ENCODE measurements at regions not wholly inside any gene's neighbourhood (a gene's known extent, or its start where the extent isn't known, plus 50 kb on each side); places are given as distances from the start of the nearest gene placed in this dataset.

- Histone ChIP-seq H3K36me3 (ENCODE audit: insufficient read depth, low read length) (no peaks in the 10 kb centered on the region), H3K27ac (ENCODE audit: low read depth, low read length) (no peak overlapping the region), H3K9me3 (ENCODE audit: insufficient read depth, low read depth, low read length) (no peaks in the 10 kb centered on the region), H3K4me1 (ENCODE audit: insufficient read depth, low read length) (no peaks in the 10 kb centered on the region), H3K27me3 (ENCODE audit: insufficient read depth, low read length) (no peaks in the 10 kb centered on the region), H3K4me3 (ENCODE audit: low read length) (no peak overlapping the region), H3K9ac (ENCODE audit: low read depth, low read length) (no peak overlapping the region)
- WGBS, result 100% methylated on average over 1 of the region's 1 CpG
Measured at GRCh38 chr1:96643519-96643918, 78.1 kb upstream of the PTBP2 start.

- H3K27ac ChIP-seq (ENCODE audit: low read depth, low read length), result no peak overlapping the region
- peaks cover 6% of the 10 kb centered on the region; the same call in 1 of the 2 replicates for H3K9me3 ChIP-seq (ENCODE audit: insufficient read depth, low read depth, low read length)
- no peaks in the 10 kb centered on the region for H3K36me3 ChIP-seq (ENCODE audit: insufficient read depth, low read length)
- H3K4me3 ChIP-seq (ENCODE audit: low read length), result no peak overlapping the region
- no peak overlapping the region for H3K9ac ChIP-seq (ENCODE audit: low read depth, low read length)
- H3K27me3 ChIP-seq (ENCODE audit: insufficient read depth, low read length), result no peaks in the 10 kb centered on the region
- H3K4me1 ChIP-seq (ENCODE audit: insufficient read depth, low read length), result no peaks in the 10 kb centered on the region
Measured at GRCh38 chr1:96649301-96649700, 72.3 kb upstream of the PTBP2 start.

GRCh38 chr1:96651517-96651916, 70.1 kb upstream of the PTBP2 start:
- H3K9me3 ChIP-seq (ENCODE audit: insufficient read depth, low read depth, low read length), result peaks cover 6% of the 10 kb centered on the region; the same call in 1 of the 2 replicates
- H3K4me3 ChIP-seq (ENCODE audit: low read length), result no peak overlapping the region
- H3K4me1 ChIP-seq (ENCODE audit: insufficient read depth, low read length), result no peaks in the 10 kb centered on the region
- no peak overlapping the region for H3K9ac ChIP-seq (ENCODE audit: low read depth, low read length)
- no peaks in the 10 kb centered on the region for H3K27me3 ChIP-seq (ENCODE audit: insufficient read depth, low read length)
- H3K27ac ChIP-seq (ENCODE audit: low read depth, low read length), result no peak overlapping the region
- no peaks in the 10 kb centered on the region for H3K36me3 ChIP-seq (ENCODE audit: insufficient read depth, low read length)
- 71% methylated on average over 5 of the region's 5 CpGs for WGBS

DNA sequence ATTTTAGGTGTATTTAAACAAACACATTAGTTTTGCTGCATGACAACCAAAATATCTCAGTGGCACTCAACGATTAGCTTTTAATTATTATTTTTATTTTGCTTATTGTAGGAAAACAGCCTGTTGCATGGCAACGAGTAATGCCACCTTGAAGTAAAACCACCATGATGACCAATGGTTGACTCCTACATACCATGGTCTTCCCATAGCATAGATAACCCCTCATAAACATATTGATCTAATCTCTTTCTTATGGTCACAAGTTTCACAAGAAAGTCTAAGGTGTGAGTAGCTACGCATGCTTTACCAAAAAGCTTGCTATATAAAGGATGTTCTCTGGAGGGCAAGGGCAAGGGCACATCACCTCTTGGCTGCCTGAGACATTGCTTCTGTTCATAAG, 61.5 kb upstream of the PTBP2 start:
- no peak overlapping the region for H3K9ac ChIP-seq (ENCODE audit: low read depth, low read length)
- WGBS, result 88% methylated on average over 2 of the region's 3 CpGs
- H3K27me3 ChIP-seq (ENCODE audit: insufficient read depth, low read length), result no peaks in the 10 kb centered on the region
- no peak overlapping the region for H3K27ac ChIP-seq (ENCODE audit: low read depth, low read length)
- no peaks in the 10 kb centered on the region for H3K4me1 ChIP-seq (ENCODE audit: insufficient read depth, low read length)
- H3K4me3 ChIP-seq (ENCODE audit: low read length), result no peak overlapping the region
- peaks cover 25% of the 10 kb centered on the region; the same call in 1 of the 2 replicates for H3K9me3 ChIP-seq (ENCODE audit: insufficient read depth, low read depth, low read length)
- H3K36me3 ChIP-seq (ENCODE audit: insufficient read depth, low read length), result no peaks in the 10 kb centered on the region

DNA sequence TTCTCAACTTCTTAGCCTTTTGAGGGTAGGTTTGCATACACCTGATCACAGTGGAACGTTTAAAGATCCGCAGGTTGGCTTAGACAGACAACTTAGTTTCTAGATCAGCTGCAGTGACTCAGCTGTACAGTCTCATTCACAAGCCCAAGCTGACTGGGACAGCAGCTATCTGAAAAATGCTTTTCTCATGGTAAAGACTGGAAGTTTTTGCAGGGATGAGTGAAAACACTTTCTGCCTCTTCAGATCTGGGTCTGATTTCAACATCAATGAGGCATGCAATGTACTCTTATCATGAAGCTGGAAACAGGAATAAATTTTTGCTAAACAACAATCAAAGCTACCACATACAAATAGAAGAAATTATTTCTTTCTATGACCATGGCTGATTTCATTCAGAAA, 61.1 kb upstream of the PTBP2 start:
- no peak overlapping the region for H3K9ac ChIP-seq (ENCODE audit: low read depth, low read length)
- H3K27ac ChIP-seq (ENCODE audit: low read depth, low read length), result no peak overlapping the region
- no peaks in the 10 kb centered on the region for H3K4me1 ChIP-seq (ENCODE audit: insufficient read depth, low read length)
- WGBS, result 93% methylated on average over 2 of the region's 2 CpGs
- peaks cover 25% of the 10 kb centered on the region; the same call in 1 of the 2 replicates for H3K9me3 ChIP-seq (ENCODE audit: insufficient read depth, low read depth, low read length)
- H3K27me3 ChIP-seq (ENCODE audit: insufficient read depth, low read length), result no peaks in the 10 kb centered on the region
- no peak overlapping the region for H3K4me3 ChIP-seq (ENCODE audit: low read length)
- no peaks in the 10 kb centered on the region for H3K36me3 ChIP-seq (ENCODE audit: insufficient read depth, low read length)
